ENCODE measurements at regions not wholly inside any gene's neighbourhood (a gene's known extent, or its start where the extent isn't known, plus 50 kb on each side); places are given as distances from the start of the nearest gene placed in this dataset.

DNA sequence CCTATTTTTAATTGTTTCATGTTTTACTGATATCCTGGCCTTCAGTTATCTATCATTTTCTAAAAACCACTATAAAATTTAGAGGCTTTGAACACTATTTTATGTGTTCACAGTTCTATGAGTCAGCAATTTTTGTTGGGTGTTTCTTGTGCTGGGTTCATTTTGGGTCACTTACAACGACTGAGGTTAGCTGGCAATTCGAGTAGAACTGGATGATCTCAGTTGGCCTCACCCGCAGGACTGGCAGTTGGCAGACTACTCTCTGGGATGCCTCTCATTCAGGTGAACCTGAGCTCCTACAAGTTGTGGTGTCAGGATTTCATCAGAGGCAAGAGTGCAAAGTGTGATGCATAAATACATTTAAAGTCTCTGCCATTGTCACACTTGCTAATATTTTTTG, 151.0 kb upstream of the PAPPA start:
- Histone ChIP-seq H3K9me3 (ENCODE audit: control insufficient read depth, insufficient read depth, low read depth, low read length) (no peaks in the 10 kb centered on the region), H3K27me3 (ENCODE audit: control insufficient read depth, insufficient read depth, low read length) (no peaks in the 10 kb centered on the region), H3K36me3 (ENCODE audit: control insufficient read depth, insufficient read depth, low read length) (no peaks in the 10 kb centered on the region), H3K4me3 (ENCODE audit: low read depth in 2 of 2, low read length in 2 of 2) (no peak overlapping the region), H3K27ac (ENCODE audit: low read length) (no peak overlapping the region), H3K4me1 (ENCODE audit: control insufficient read depth, insufficient read depth, low read length) (no peaks in the 10 kb centered on the region)
- no peak for ATAC-seq
- intact Hi-C loops (cut with micrococcal nuclease; ENCODE audit: unreplicated experiment): no loop called here
- in situ Hi-C loops (cut with HindIII; ENCODE audit: low pct_unique_long_range_greater_than_20kb, low sequenced_read_pairs): no loop called here
- TF ChIP-seq POLR2AphosphoS5 (IDR thresholded peaks at IDR 0.05; ENCODE audit: low read depth, low read length) (no peak), TCF7L2 (IDR thresholded peaks at IDR 0.05; ENCODE audit: low read depth, low read length) (no peak), SIN3A (IDR thresholded peaks at IDR 0.05; ENCODE audit: borderline replicate concordance, insufficient read depth, low read depth, low read length) (no peak)
- TF ChIP-seq, protein P1, sequence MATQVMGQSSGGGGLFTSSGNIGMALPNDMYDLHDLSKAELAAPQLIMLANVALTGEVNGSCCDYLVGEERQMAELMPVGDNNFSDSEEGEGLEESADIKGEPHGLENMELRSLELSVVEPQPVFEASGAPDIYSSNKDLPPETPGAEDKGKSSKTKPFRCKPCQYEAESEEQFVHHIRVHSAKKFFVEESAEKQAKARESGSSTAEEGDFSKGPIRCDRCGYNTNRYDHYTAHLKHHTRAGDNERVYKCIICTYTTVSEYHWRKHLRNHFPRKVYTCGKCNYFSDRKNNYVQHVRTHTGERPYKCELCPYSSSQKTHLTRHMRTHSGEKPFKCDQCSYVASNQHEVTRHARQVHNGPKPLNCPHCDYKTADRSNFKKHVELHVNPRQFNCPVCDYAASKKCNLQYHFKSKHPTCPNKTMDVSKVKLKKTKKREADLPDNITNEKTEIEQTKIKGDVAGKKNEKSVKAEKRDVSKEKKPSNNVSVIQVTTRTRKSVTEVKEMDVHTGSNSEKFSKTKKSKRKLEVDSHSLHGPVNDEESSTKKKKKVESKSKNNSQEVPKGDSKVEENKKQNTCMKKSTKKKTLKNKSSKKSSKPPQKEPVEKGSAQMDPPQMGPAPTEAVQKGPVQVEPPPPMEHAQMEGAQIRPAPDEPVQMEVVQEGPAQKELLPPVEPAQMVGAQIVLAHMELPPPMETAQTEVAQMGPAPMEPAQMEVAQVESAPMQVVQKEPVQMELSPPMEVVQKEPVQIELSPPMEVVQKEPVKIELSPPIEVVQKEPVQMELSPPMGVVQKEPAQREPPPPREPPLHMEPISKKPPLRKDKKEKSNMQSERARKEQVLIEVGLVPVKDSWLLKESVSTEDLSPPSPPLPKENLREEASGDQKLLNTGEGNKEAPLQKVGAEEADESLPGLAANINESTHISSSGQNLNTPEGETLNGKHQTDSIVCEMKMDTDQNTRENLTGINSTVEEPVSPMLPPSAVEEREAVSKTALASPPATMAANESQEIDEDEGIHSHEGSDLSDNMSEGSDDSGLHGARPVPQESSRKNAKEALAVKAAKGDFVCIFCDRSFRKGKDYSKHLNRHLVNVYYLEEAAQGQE (IDR thresholded peaks at IDR 0.05; ENCODE audit: insufficient read depth in 1 of 2, low read depth in 2 of 2, low read length in 1 of 2): no peak
- TF ChIP-seq, protein P2, sequence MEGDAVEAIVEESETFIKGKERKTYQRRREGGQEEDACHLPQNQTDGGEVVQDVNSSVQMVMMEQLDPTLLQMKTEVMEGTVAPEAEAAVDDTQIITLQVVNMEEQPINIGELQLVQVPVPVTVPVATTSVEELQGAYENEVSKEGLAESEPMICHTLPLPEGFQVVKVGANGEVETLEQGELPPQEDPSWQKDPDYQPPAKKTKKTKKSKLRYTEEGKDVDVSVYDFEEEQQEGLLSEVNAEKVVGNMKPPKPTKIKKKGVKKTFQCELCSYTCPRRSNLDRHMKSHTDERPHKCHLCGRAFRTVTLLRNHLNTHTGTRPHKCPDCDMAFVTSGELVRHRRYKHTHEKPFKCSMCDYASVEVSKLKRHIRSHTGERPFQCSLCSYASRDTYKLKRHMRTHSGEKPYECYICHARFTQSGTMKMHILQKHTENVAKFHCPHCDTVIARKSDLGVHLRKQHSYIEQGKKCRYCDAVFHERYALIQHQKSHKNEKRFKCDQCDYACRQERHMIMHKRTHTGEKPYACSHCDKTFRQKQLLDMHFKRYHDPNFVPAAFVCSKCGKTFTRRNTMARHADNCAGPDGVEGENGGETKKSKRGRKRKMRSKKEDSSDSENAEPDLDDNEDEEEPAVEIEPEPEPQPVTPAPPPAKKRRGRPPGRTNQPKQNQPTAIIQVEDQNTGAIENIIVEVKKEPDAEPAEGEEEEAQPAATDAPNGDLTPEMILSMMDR (IDR thresholded peaks at IDR 0.05): no peak
- POLR2A ChIA-PET: no interaction called here
- BruUV-seq (replicated peaks): no TSS peak
- DNase-seq (ENCODE audit: low read depth, low spot score): no peak
- CTCF ChIA-PET: no interaction called here

GRCh38 chr9:116003397-116003796, 150.2 kb upstream of the PAPPA start:
- no peaks in the 10 kb centered on the region for H3K4me1 ChIP-seq (ENCODE audit: control insufficient read depth, insufficient read depth, low read length)

GRCh38 chr9:116005205-116005604, 148.4 kb upstream of the PAPPA start:
- ChIA-PET CTCF (no interaction called here), POLR2A (no interaction called here)
- H3K9me3 ChIP-seq (ENCODE audit: control insufficient read depth, insufficient read depth, low read depth, low read length): no peaks in the 10 kb centered on the region
- H3K4me3 ChIP-seq (ENCODE audit: low read depth in 2 of 2, low read length in 2 of 2): no peak overlapping the region
- BruUV-seq (replicated peaks): no TSS peak
- no peaks in the 10 kb centered on the region for H3K27me3 ChIP-seq (ENCODE audit: control insufficient read depth, insufficient read depth, low read length)
- no peak for TF ChIP-seq SIN3A (IDR thresholded peaks at IDR 0.05; ENCODE audit: borderline replicate concordance, insufficient read depth, low read depth, low read length)
- TF ChIP-seq, protein P2 (IDR thresholded peaks at IDR 0.05): no peak
- no peak for TF ChIP-seq TCF7L2 (IDR thresholded peaks at IDR 0.05; ENCODE audit: low read depth, low read length)
- TF ChIP-seq, protein P1 (IDR thresholded peaks at IDR 0.05; ENCODE audit: insufficient read depth in 1 of 2, low read depth in 2 of 2, low read length in 1 of 2): no peak
- no peak for TF ChIP-seq POLR2AphosphoS5 (IDR thresholded peaks at IDR 0.05; ENCODE audit: low read depth, low read length)
- H3K4me1 ChIP-seq (ENCODE audit: control insufficient read depth, insufficient read depth, low read length): no peaks in the 10 kb centered on the region
- in situ Hi-C loops (cut with HindIII; ENCODE audit: low pct_unique_long_range_greater_than_20kb, low sequenced_read_pairs) (no loop called here), intact Hi-C loops (cut with micrococcal nuclease; ENCODE audit: unreplicated experiment) (no loop called here)
- H3K27ac ChIP-seq (ENCODE audit: low read length): no peak overlapping the region
- no peaks in the 10 kb centered on the region for H3K36me3 ChIP-seq (ENCODE audit: control insufficient read depth, insufficient read depth, low read length)
- no peak for DNase-seq (ENCODE audit: low read depth, low spot score)
- no peak for ATAC-seq

More at GRCh38 chr9:116003397-116003796, 150.2 kb upstream of the PAPPA start:
- Histone ChIP-seq H3K4me3 (ENCODE audit: low read depth in 2 of 2, low read length in 2 of 2) (no peak overlapping the region), H3K27ac (ENCODE audit: low read length) (no peak overlapping the region), H3K36me3 (ENCODE audit: control insufficient read depth, insufficient read depth, low read length) (no peaks in the 10 kb centered on the region), H3K27me3 (ENCODE audit: control insufficient read depth, insufficient read depth, low read length) (no peaks in the 10 kb centered on the region), H3K9me3 (ENCODE audit: control insufficient read depth, insufficient read depth, low read depth, low read length) (no peaks in the 10 kb centered on the region)
- BruUV-seq (replicated peaks): no TSS peak
- DNase-seq (ENCODE audit: low read depth, low spot score): no peak
- in situ Hi-C loops (cut with HindIII; ENCODE audit: low pct_unique_long_range_greater_than_20kb, low sequenced_read_pairs) (no loop called here), intact Hi-C loops (cut with micrococcal nuclease; ENCODE audit: unreplicated experiment) (no loop called here)
- TF ChIP-seq TCF7L2 (IDR thresholded peaks at IDR 0.05; ENCODE audit: low read depth, low read length): no peak
- TF ChIP-seq SIN3A (IDR thresholded peaks at IDR 0.05; ENCODE audit: borderline replicate concordance, insufficient read depth, low read depth, low read length): no peak
- ATAC-seq: no peak
- CTCF ChIA-PET: no interaction called here
- POLR2A ChIA-PET: no interaction called here
